NCI-H2196 treated with DMSO at 0.1 percent for 48 hours (cell line): ENCODE measurements at regions not wholly inside any gene's neighbourhood (a gene's known extent, or its start where the extent isn't known, plus 50 kb on each side); places are given as distances from the start of the nearest gene placed in this dataset.

ENCODE experiments used
- DNase-seq: peaks from one replicate; lab custom pipeline; 2025; ENCODE audit not compliant: unreplicated experiment; lab: John Stamatoyannopoulos, UW

GRCh38 chr3:31004025-31004678 lies 109.7 kb upstream of the GADL1 start:
- DNase-seq = no peak

GRCh38 chr3:31008994-31009393 lies 114.5 kb upstream of the GADL1 start:
- DNase-seq = no peak

- DNase-seq = no peak
These were observed 115.4 kb upstream of the GADL1 start for GRCh38 chr3:31009881-31010280.

GRCh38 chr3:31010491-31010890 lies 116.0 kb upstream of the GADL1 start:
- no peak for DNase-seq

- no peak for DNase-seq
These were observed 116.9 kb upstream of the GADL1 start for GRCh38 chr3:31011380-31011779.

- DNase-seq = no peak
These were observed 118.6 kb upstream of the GADL1 start for GRCh38 chr3:31013090-31013489.

- no peak for DNase-seq
These were observed 119.4 kb upstream of the GADL1 start for GRCh38 chr3:31013843-31014242.

GRCh38 chr3:31014317-31015040 lies 120.0 kb upstream of the GADL1 start:
- DNase-seq = no peak

GRCh38 chr3:31016196-31016595 lies 121.7 kb upstream of the GADL1 start:
- DNase-seq = no peak

GRCh38 chr3:31022716-31023115 lies 128.3 kb upstream of the GADL1 start:
- no peak for DNase-seq

GRCh38 chr3:31025541-31025940 lies 131.1 kb upstream of the GADL1 start:
- no peak for DNase-seq

- DNase-seq = no peak
These were observed 132.8 kb upstream of the GADL1 start for GRCh38 chr3:31027191-31027761.

GRCh38 chr3:31027914-31028313 lies 133.5 kb upstream of the GADL1 start:
- no peak for DNase-seq

- no peak for DNase-seq
These were observed 134.3 kb upstream of the GADL1 start for GRCh38 chr3:31028766-31029165.

GRCh38 chr3:31029706-31030105 lies 135.2 kb upstream of the GADL1 start:
- DNase-seq = no peak

GRCh38 chr3:31035681-31036080 lies 141.2 kb upstream of the GADL1 start:
- DNase-seq = no peak

GRCh38 chr3:31038086-31038739 lies 143.8 kb upstream of the GADL1 start:
- DNase-seq = no peak

- DNase-seq = no peak
These were observed 144.7 kb upstream of the GADL1 start for GRCh38 chr3:31039145-31039544.

GRCh38 chr3:31041161-31041978 lies 146.9 kb upstream of the GADL1 start:
- no peak for DNase-seq

- DNase-seq = no peak
These were observed 148.8 kb upstream of the GADL1 start for GRCh38 chr3:31043184-31043819.

GRCh38 chr3:31047673-31048072 lies 153.2 kb upstream of the GADL1 start:
- DNase-seq = no peak
